Right renal pelvis (tissue), 4 donors: ENCODE measurements at regions not wholly inside any gene's neighbourhood (a gene's known extent, or its start where the extent isn't known, plus 50 kb on each side); places are given as distances from the start of the nearest gene placed in this dataset.
"Not testable (repeated sequence)": the region's sequence is repeated elsewhere in the genome, so short reads cannot be mapped to it uniquely, and the experiment has no call there.

ENCODE experiments used
- DNase-seq, 4 donors: peaks; one replicate each; pipeline ENCODE4 v3.0.0-alpha.2; 2013; ENCODE audit warnings: low read depth in 4 of 4, low spot score in 3 of 4, missing footprints in 1 of 4

- no peak for DNase-seq
Observed at GRCh38 chr6:145110109-145110508, 625.2 kb downstream of the EPM2A start.

- not testable (repeated sequence) for DNase-seq
Observed at GRCh38 chr6:145111407-145111806, 623.9 kb downstream of the EPM2A start.

DNA sequence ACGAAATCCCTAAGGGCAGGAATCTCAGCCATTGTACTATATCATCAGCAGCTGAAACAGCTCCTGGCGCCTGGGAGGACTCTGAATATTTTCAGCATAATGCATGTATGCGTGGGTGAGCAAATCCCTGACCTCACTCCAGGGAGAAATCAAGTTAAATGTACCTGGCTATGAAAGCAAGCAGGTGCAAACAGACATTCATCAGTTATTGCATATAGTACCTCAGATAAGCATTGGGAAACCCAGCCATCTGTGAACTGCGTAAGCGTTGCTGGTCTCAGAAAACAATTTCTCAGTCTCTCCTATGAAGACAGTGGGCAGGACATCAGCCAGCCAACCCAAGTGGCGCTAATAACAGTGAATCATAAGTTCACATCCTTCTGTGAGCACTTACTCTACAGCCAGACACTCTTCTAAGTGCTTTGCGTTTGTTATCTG lies 622.6 kb downstream of the EPM2A start:
- no peak for DNase-seq

DNA sequence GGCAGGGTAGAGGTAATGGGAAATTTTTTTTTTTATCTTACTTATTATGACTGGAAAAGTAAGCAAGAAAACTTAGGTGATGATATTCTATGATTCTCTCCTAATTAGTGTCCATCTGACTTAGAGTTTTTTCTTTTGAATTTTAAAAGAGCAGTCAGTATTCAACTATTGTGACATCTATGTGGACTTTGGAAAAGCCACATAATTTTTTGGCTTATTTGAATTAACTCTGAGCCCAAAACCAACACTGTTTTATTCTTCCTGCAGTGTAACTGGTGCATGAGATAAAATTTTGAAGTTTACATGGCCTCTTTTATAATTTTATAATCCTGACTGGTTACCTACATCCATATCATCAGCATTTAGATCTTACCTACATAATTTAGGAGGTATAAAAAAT lies 619.7 kb downstream of the EPM2A start:
- DNase-seq, result no peak

DNA sequence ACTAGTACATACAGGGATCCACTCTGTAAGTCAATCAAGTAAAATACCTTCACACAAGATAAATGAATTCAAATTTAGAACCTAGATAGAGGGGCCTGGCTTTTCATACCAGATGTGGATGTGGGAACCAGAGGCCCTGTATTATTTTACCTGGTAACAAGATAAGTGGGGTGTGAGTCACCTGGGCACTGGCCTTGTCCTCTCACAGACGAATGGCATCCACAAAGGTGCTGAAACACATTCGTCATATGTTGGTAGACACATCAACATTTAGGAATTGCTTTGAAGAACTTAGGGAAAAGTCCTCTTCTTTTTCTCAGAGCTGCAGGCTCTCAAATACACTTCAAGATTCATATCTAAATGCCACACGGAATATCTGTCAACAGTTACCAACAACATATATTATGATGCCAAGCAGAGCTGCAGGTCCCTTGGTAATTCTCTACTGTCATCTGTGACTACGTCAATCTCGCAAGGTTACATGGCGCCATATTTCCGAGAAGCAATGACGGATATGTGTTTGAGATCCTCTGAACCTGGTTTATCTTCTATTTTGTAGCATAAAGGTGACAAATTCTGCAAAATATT lies 618.6 kb downstream of the EPM2A start:
- DNase-seq, result no peak

DNA sequence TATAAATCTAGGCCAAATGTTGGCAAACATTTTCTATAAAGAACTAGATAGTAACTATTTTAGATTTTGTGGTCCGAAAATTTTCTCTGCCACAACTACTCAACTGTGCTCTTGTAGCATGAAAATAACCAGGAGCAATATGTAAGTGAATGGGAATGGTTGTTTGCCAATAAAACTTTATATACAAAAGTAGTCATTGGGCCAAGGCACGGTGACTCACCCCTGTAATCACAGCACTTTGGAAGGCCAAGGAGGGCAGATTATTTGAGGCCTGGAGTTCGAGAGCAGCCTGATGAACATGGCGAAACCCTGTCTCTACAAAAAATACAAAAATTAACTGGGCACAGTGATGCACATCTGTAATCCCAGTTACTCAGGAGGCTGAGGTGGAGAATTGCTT lies 617.1 kb downstream of the EPM2A start:
- no peak for DNase-seq

GRCh38 chr6:145119081-145119480 lies 616.2 kb downstream of the EPM2A start:
- DNase-seq, result no peak

DNA sequence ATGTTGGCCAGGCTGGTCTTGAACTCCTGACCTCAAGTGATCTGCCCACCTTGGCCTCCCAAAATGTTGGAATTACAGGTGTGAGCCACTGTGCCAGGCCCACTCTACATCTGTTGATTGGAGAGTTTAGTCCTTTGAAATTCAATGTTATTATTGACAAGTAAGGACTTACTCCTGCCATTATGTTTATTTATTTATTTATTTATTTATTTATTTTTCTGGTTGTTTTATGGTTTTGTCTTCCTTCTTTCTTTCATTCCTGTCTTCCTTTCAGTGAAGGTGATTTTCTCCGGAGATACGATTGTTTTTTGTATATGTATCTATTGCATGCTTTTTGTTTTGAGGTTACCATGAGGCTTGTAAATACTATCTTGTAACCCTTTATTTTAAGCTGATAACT lies 602.6 kb downstream of the EPM2A start:
- no peak for DNase-seq

DNA sequence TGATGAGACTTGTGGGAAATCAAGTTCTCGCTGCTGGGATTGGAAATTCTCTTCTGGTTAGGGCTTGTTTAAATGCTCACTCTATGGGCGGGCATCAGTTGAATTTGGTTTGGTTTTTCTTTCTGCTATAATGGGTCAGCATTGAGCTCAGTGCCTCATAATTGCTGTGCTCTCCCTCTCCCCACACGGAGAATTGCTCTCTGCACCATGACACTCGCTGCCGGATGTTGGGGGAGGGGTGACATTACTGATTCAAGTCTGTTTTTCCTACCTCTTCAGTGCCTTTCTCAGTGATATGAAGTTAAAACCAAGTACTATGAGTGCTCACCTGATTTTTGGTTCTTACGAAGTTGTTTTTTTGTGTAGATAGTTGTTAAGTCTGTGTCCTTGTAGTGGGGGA lies 599.6 kb downstream of the EPM2A start:
- no peak for DNase-seq

DNA sequence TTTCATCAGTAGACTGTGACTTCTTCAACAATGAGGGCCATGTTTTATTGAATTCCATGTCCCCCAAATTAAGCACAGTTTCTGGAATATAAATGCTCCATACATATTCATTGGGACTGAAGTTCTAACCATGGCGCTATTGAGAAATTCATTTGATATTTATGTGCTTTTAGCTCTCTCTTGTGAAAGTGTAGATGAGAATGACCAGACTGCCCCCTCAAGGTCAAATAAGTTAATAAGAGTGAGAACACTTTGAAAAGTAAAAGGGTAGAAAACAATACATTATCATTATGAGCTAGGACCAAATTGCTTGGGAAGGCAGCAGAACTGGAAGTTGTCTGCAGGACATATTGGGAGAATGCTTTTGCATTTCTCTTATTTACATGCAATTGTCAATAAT lies 597.9 kb downstream of the EPM2A start:
- no peak for DNase-seq

GRCh38 chr6:145138469-145139139 lies 596.7 kb downstream of the EPM2A start:
- no peak for DNase-seq

DNA sequence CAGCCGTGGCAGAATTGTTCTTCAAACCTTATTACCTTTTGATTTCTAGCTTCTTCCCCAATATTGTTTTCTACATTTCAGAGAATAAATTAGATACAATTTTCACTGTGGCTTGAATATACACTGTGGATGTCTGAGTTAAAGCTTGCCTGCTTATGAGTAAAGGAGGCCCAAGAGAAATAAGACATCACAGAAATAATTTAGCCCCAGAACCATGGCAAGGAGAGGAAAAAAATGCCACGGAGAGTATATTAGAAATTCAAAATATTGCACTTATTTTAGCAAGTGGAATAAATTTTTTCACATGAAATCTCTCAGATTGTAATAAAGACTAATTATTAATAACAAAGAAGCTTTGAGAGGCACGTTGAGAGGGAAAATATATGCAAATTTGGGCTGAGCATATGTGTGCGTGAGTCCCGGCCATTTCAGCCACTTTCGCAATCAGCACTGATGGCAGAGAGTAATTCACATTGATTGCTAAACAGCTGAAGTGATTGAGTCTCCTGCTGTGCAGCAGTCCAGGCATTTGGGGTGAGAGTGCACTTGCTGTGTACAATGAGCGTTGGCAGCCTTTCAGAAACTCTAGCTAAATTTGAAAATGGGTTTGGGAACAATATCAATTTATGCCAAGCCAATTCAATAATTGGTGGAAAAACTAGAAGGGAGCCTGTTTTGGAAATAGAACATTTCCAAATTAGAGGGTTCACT lies 596.0 kb downstream of the EPM2A start:
- DNase-seq, result no peak

GRCh38 chr6:145139895-145140294 lies 595.4 kb downstream of the EPM2A start:
- no peak for DNase-seq

DNA sequence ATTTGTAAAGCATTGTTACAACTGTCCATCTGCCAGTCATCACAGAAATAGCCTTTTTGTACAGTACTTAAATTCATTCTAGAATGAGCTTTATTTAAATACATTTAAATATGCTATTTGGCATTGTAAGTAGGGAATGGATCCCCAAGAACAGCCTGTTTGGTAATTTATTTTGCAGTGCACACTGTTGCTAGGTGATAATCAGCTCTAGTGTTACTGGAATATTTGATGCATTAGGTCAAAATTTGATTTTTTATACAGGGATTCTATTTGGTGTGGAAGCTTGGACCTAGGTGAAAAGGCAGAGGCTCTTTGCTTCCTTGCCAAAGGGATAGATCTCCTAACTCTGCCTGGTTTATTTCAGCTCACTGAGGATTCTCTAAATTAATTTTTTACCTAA lies 593.7 kb downstream of the EPM2A start:
- DNase-seq, result no peak

GRCh38 chr6:145142958-145143357 lies 592.4 kb downstream of the EPM2A start:
- DNase-seq, result no peak

- DNase-seq, result no peak
Observed at GRCh38 chr6:145143379-145143778, 591.9 kb downstream of the EPM2A start.

GRCh38 chr6:145147559-145147958 lies 587.8 kb downstream of the EPM2A start:
- DNase-seq, result no peak

GRCh38 chr6:145147981-145148749 lies 587.2 kb downstream of the EPM2A start:
- DNase-seq, result no peak

- no peak for DNase-seq
Observed at GRCh38 chr6:145148776-145149175, 586.5 kb downstream of the EPM2A start.

DNA sequence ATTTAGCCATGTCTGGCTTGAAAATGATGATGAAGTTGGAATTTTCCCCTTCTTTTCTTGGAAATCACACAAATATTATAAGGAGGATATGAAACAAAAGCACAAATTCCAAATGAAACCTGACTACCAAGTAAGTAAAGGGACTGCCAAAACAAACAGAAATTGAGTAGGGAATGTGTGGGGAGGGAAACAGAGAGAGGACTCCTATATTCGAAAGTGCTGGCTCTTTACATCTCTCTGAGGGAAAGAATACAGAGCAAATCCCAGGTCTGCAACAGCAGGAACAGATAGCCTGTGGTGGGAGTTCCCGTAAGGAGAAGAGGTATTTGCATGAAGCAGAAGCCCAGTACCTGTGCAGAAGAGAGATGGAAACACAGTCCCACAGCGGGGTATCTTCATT lies 583.7 kb downstream of the EPM2A start:
- no peak for DNase-seq

DNA sequence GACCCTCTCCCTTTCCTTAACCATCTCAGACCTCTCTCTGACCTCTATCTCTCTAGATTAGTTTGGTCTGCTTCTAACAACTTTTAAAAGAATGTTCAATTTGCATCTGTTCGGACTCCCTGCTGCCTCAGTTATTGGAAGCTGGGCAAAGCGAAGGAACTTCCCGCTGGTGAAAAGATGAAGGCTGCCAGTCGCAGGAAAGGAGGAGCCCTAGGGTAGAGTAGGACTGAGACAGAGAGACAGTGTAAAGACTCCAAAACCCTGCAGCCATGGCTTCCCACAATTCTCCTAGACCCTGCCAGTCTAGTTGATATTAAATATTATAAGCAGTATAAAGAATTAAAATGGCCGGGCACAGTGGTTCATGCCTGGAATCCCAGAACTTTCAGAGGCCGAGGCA lies 581.8 kb downstream of the EPM2A start:
- no peak for DNase-seq
